RPMI7951 (cell line): ENCODE measurements at regions not wholly inside any gene's neighbourhood (a gene's known extent, or its start where the extent isn't known, plus 50 kb on each side); places are given as distances from the start of the nearest gene placed in this dataset.
A peak's percentile ranks its signal among the peaks of the same experiment; 100 is the strongest.
"Not testable (repeated sequence)": the region's sequence is repeated elsewhere in the genome, so short reads cannot be mapped to it uniquely, and the experiment has no call there.

ENCODE experiments used
- DNase-seq: peaks from one replicate; pipeline ENCODE4 v3.0.0-alpha.2; 2012; ENCODE audit warnings: low read depth

DNA sequence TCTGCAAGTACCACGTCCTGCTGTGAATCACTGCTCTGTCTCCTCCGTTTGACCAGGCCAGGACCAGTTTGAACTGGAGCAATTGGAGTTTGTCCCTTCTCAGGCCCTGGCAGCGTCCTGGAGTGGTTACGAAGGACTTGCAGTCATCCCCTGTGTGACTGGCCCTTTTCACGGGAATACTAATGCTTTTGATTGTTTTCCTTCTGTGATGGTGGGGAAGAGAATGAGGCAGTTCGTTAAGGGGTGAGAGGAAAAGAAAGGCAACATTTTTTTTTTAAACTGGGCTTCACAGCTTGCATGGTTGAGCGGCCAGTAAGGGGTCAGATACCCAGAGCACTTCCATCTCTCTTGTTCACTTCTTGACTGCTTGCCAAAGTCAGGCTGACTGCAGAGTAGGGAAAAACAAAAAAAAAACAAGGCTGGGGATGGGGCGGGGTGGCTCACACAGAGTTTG is 153.5 kb upstream of the STK32A start:
- no peak for DNase-seq

DNA sequence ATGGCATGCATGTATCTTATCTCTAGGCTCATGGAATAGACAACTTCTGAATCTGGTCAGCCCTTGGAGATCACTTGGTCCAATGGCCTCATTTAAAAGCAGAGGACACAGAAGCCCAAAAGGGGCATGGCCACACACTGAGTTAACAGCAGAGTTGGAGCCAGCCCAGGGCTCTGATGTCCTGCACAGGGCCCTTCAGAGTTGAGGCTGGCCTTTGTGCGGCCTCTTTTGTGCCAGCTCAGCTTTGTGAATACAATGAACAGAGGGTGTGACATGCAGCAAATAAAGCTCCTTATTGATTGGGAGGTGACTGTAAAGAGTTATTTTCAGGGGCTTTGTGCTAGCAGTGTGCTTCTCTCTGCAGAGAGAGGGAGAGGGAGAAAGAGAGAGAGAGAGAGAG is 150.1 kb upstream of the STK32A start:
- no peak for DNase-seq

DNA sequence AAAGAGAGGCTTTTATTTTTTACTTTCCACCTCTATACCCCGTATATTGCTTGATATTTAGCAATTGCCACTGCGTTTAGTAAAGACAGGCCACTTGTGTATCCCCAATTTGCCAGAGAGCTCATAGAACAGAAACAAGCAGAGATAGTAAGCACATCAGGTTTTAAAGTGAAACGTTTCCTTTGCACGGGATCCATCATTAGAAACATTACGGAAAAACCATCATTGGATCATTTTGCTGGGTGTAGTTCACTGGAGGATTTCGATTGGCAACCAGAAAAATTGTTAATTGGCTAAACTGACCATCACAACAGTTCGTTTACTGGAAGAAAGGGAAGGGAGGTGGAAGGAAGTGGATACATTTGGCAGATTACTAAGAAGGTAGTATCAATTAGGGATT is 149.4 kb upstream of the STK32A start:
- no peak for DNase-seq

DNA sequence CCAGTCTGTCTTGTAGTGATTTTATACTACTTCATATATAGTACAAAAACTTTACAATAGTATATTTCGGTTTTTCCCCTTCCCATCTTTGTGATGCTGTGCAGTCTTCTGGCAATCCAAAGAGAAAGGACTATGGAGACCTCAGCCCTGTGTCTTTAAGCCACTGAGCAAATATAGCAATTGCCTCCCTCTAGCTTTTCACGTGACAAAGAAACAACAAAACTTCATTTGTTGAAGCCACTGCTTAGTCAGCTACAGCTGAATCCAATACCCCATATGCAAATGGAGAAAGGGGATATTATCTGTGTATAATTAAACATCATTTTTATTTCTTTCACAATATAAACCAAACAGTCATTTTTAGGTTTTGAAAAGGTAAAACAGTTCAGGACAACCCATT is 142.8 kb upstream of the STK32A start:
- DNase-seq: no peak

DNA sequence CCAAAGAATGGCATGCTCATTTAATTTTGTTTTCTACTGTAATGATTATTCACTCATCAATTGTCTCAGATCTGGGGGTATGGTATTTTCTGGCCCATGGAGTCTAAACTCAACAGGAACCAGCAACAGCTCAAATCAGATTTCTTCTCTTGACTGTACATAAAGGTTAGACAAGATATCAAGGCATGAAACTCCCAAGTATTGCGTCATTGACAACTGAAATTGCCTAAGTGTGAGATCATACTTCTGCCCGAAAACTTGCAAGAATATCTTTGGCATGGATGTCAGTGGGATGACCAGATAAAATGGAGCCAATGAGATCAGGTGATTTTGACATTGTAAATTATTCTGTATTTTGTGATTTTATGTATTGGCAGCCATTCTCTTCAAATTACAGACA is 141.7 kb upstream of the STK32A start:
- no peak for DNase-seq

DNA sequence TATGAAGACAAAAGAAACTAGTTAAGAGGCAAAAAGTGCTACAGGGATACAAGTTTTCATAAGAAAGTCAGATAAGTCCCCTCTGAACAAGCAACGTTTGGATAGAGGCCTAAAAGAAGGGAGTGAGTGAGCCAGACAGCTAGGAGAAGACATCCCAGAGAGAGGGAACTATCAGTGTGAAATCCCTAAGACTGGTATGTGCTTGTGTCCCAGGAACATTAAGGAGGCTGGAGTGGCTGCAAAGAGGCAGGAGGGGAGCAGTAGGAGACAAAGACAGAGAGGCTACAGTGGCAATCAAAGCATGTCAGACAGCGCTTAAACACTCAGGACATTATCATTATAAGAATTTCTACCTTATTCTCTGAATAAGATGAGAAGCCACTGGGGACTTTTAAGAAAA is 139.1 kb upstream of the STK32A start:
- DNase-seq: no peak

DNA sequence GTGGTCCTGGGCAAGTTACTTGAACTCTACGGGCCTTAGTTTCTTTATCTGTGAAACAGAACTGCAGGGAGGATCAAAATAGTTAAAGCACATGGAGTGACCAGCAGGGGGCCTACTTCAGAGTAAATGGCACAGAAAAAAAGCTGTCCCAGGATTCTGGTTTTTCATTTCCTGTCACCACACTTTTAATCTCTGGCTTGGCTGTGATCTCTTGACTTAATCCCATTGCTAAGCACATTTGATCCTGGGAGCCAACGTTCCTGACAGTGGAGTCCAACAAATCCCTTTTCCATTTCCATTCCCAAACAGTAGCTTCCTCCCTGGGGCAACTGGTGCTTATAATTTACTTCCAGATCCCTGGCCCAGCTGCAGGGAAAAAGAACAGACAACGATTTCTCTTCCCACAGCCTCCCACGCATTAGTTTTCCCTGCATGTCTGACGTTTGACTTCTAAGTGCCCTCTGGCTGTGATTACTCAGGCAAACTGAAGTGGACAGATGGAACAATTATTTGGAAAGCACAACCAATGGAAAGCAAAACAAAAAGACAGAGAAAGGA is 136.5 kb upstream of the STK32A start:
- peak; percentile 84 for DNase-seq

DNA sequence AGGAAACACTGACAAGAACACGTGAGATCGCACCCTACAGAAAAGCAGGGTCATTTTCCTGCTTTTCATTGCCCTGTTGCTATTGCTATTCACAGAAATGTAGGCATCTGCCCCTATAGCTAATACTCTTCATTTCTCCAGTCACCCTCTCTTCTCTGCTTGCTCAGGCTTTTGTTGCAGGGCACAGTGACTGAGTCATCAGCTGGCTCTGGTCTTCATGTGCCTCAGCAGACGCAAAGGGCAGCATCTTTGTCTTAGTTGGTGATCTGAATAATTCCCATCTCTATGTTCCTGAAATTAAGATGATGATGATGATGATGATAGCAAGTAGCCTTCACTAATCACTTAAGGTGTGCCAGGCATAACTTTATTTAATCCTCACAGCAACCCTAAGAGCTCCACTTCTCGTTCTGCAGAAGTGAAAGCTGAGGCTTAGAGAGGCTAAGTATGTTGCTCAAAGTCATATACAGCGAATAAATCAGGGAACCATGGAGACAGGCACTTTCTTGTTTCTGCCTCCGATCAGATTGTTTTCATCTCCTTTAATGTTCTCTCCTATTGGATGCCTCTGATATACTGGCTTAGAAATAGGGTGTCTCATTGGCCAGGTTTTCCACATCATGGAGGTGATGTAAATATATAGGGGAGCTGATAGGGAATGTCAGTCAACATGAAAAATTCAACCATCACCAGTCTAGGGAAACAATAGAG is 133.0 kb upstream of the STK32A start:
- peak; percentile 11 for DNase-seq

DNA sequence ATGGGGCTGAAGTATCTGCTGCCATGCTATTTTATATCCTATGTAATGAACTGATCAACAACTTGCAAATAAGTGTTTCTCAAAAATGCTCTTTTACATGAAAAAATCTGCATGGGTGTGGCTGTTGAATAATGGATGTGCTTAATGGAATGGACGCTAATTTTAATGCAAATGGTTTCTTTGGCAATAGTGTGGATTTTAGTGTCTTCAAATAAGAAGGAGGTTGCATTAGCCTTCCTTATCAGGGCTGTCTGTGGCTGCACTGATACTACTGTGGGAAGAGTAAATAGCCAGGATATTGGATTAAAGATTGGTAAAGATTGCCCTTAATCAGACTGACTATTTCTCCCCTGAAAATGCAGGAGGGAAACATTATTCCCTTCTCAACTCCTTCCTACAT is 121.9 kb upstream of the STK32A start:
- no peak for DNase-seq

DNA sequence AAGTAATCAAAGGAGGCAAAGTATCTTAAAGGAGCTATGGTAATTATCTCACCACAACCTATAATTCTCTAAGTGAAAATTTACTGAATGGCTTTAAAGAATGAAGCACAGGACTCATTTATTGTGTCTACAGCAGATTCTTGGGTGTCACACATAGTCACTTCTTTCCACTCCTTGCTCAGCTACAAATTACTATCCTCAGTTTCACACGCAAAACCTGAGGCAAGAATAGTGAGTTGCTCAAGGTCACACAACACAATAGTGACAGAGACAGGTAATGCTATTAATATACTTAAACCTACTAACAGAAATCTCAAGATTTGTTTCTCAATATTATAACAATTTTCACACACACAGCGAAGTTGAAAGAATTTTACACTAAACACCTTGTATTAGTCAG is 120.9 kb upstream of the STK32A start:
- DNase-seq: no peak

DNA sequence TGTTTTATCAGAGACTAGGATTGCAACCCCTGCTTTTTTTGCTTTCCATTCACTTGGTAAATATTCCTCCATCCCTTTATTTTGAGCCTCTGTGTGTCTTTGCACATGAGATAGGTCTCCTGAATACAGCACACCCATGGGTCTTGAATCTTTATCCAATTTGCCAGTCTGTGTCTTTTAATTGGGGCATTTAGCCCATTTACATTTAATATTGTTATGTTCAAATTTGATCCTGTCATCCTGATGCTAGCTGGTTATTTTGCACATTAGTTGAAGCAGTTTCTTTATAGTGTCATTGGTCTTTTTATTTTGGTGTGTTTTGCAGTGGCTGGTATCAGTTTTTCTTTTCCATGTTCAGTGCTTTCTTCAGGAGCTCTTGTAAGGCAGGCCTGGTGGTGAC is 95.1 kb upstream of the STK32A start:
- DNase-seq: not testable (repeated sequence)

DNA sequence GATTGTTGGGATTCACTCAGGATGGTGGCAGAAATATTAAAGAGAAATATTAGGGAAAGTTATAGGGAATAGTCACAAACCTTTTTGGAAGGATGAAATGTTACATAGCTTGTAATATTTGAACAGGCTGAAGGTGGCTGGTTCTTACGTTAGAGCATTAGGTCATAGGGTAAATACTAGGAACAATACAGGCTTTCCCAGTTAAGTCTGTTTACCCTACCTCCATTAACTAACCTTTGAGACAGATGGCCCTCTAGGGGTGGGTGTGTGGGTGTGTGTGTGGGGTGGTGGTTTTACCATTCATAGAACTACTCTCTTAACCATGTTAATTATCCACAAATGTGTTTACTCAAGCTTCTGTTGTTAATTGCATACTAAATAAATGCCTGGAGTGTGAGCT is 94.3 kb upstream of the STK32A start:
- DNase-seq: no peak

DNA sequence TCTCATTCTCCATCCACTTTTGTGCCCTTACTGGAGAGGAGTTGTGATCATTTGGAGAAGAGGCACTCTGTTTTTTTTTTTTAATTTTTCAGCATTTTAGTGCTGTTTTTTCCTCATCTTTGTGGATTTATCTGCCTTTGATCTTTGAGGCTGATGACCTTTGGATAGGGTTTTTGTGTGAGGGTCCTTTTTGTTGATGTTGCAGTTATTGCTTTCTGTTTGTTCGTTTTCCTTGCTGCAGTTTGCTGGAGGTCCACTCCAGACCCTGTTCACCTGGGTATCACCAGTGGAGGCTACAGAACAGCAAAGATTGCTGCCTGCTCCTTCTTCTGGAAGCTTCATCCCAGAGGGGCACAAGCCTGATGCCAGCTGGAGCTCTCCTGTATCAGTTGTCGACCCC is 93.2 kb upstream of the STK32A start:
- not testable (repeated sequence) for DNase-seq

DNA sequence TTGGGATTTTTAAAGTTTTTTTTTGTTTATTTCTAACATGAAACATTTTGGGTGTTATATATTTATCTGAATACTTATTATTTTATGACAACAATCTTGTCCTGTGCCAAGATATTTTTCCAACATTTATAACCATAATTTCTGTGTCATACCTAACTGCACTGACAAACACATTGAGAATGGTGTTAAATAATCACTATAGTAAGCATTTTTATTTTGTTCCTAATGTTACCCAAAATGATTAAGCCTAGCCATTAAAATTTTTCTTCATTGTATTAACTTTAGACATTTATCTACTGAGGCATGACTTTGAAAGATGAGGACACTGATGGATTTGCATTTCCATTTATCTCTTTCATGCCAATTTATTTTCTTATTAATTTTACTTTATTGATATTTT is 91.6 kb upstream of the STK32A start:
- DNase-seq: no peak

DNA sequence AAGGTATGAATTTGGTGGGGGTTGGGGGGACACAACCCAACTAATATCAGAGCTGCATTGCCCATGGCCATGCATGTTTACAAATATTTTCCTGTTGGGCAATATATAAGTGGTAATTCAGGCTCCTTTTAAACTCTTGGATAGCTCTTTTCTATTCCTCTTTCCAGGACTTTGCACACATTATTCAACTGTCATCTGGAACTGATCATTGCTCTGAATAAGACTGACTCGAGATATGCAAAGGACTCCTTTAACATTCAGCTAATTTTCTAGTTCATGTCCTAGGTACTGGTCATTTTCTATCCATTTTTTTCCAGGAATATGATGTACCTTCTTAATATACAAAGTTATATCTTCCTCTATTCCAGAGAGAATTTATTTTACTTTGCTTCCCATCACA is 89.5 kb upstream of the STK32A start:
- no peak for DNase-seq

DNA sequence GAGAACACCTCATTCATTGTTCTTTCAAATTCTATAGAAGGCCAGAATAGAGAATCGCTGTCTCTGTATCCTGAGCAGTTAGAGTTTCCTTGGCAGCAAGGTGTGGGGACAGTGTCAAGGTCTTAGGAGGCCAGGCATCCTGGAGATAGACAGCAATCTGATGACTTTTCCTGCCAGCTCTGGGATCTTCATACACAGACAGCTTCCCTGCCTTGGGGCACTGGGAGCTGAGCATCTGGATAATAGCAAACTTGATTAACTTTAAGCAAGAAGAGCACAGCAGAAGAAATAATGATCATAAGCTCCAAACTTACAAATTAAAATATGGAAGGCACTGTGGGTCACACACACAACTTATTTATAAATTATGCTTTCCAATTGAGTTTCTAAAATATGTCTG is 86.1 kb upstream of the STK32A start:
- no peak for DNase-seq

DNA sequence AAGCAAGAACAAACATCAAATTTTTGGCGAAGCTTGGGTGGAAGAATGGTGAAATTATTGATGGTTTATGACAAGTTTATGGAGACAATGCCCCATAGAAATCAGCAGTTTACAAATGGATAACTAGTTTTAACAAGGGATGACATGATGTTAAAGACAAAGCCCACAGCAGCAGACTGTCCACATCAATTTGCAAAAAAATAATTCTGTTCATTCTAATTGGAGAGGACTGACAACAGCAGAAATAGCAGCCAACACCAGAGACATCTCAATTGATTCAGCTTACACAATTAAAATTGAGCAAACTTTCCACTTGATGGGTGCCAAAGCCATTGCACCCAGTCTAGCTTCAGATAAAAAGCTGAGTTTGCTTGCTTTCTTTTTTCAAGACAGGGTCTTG is 82.7 kb upstream of the STK32A start:
- no peak for DNase-seq

DNA sequence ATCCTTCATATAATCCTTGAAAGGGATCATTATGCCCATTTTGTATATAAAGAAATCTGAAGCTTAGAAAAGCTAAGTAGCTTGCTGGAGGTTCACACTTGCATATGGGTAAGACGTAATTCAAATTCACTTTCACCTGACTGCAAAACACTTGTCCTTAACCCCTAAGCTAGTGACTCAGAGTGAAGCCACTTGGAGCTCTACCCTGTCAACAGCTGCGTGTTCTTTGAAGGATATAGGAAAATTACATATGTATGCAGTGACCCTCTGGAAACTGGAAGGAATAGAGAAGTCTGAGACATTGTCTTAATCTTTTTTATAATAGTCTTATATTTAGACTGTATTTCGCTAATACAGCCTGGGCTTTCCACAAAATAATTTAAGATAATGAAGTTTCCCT is 80.0 kb upstream of the STK32A start:
- DNase-seq: no peak

DNA sequence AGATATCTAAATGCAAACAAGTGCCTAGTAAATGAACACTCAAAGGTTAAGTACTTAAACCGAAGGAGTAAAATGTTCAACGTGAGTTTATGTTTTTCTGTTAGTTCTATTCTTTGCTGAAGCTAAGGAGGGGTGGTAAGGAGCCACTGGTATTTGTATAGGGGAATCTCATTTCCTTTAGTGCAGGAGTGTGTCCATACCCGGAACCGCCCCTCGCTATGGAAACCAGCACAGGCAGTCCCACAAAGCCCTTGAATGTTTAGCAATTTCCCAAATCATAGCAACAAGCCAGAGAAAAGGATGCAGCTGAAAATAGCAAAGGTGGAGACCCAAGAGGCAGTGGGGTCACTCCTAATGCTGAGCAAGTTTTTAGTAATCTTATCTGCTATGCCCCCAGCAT is 78.8 kb upstream of the STK32A start:
- no peak for DNase-seq

DNA sequence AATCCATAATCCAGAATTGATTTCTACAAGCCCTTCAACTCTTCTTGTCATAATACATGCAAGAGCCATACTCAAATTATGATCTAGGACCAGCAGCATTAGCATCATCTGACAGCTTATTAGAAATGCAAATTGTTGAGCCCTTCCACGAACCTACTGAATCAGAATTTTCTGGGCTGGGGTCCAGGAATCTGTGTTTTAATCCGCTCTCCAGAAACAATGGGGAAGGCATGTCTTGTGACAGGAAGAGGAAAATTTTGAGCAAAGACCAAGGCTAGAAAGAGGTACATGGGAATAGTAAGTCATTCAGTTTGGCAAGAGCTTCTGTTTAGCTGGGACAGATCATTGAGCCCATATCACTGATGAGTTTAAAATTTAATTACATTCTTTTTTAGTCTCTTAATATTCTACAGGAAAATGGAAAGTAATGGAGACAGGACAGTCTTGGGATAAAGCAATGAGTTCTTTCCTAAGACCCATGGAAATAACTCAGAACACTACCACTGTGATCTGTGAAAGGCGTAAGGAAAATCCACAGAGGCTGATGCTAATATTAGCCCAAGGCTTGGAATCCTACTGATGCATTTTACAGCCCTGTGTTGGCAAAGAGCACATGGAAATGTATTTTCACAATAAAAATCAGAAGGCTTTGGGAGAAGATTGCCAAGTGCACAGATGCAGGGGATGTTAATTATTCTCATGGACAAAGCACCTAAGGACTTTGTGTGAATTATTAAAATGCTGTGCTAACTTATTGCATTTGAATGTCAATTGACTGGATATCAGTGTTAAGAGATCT is 73.7 kb upstream of the STK32A start:
- DNase-seq: no peak

DNA sequence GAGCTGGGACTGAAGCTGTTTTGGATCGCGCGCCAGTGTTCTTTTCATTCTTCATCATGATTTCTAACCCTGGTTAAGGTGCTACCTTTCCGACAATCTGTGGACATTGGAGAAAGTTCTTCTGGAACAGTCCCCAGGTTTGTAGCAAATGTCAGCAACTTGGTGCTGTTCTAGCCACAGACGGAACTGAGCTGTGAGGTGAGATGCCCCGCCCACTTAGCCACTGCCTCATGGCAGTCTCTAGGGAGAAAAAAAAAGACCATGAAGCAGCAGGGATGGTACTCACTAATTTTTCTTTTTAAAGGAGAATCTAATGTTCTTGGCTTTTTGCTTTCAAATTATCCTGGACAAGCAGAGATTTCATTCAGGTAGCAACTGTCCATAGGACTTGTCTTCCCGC is 72.1 kb upstream of the STK32A start:
- DNase-seq: no peak

DNA sequence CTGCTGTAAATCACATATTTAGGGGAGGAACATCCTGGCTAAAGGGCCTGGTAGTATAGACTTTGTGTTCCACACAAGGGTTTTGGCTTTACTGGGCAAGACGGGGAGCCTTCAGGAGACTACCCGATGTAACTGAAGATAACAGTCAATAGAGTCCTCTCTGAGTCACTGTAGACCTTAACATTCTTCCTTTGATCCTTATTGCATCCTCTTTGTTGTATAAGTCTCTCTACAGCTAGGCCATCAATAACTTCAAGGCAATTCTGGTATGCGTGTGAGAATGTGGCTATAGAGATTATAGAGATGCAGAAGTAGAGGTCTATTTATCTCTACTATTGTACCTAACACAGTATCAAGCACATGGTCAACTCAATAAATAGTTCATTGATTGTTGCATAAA is 67.3 kb upstream of the STK32A start:
- DNase-seq: no peak
